HEK293 (cell line): ENCODE measurements at regions not wholly inside any gene's neighbourhood (a gene's known extent, or its start where the extent isn't known, plus 50 kb on each side); places are given as distances from the start of the nearest gene placed in this dataset.

Experiments used
- CTCF ChIA-PET: fragments of 350-600 bp; formaldehyde crosslinking; extraction: SDS; loops from one replicate; lab custom pipeline; 2021; ENCODE audit warnings: antibody characterized with exemption; lab: Yijun Ruan, JAX
- POLR2A ChIA-PET: fragments of 300-600 bp; formaldehyde crosslinking; extraction: SDS; loops from one replicate; lab custom pipeline; 2020; ENCODE audit warnings: antibody characterized with exemption, inconsistent platforms; lab: Yijun Ruan, JAX
- H3K27ac ChIP-seq: fragments of 200-500 bp; sonication (Bioruptor generic); 2 replicates; pipeline ENCODE4 v1.5.1; 2014; ENCODE audit warnings: low read depth, low read length, control low read depth, inconsistent platforms; ENCODE audit errors: extremely low read depth
- H3K36me3 ChIP-seq, 2 experiments: fragments of 200-500 bp in 1 of 2; sonication (Bioruptor generic) in 1 of 2; 1 replicate in 1 of 2; 2 replicates in 1 of 2; pipeline ENCODE4 v1.5.1; 2014 to 2017; ENCODE audit warnings: inconsistent platforms in 2 of 2, low read length in 2 of 2; ENCODE audit not compliant: control insufficient read depth in 2 of 2, insufficient read depth in 1 of 2
- H3K4me1 ChIP-seq: fragments of 200-500 bp; sonication (Bioruptor generic); 2 replicates; pipeline ENCODE4 v1.5.1; 2014; ENCODE audit warnings: mild to moderate bottlenecking, low read length, inconsistent platforms; ENCODE audit not compliant: control insufficient read depth, insufficient read depth
- H3K4me3 ChIP-seq: 2 replicates; pipeline ENCODE4 v1.5.1; 2011; ENCODE audit warnings: low read depth, mild to moderate bottlenecking, control low read depth, low read length, moderate library complexity
- H3K9me3 ChIP-seq: fragments of 200-500 bp; sonication (Bioruptor generic); 2 replicates; pipeline ENCODE4 v1.5.1; 2014; ENCODE audit warnings: low read depth, low read length, inconsistent platforms; ENCODE audit not compliant: control insufficient read depth, insufficient read depth
- BCL11A ChIP-seq: fragments of 450-650 bp; formaldehyde crosslinking; IDR thresholded peaks from 2 replicates; pipeline ENCODE4 v1.5.1; 2016; ENCODE audit warnings: low read depth, missing biosample characterization, missing genetic modification characterization
- OSR2 ChIP-seq: fragments of 450-650 bp; formaldehyde crosslinking; IDR thresholded peaks from 2 replicates; pipeline ENCODE4 v1.5.1; 2016; ENCODE audit warnings: missing biosample characterization, missing genetic modification characterization
- ZBTB21 ChIP-seq: fragments of 450-650 bp; formaldehyde crosslinking; IDR thresholded peaks from 2 replicates; pipeline ENCODE4 v1.5.1; 2017; ENCODE audit warnings: missing biosample characterization, missing genetic modification characterization
- ZBTB7A ChIP-seq: fragments of 450-650 bp; formaldehyde crosslinking; IDR thresholded peaks from 2 replicates; pipeline ENCODE4 v1.5.1; 2016; ENCODE audit warnings: low read depth, missing biosample characterization, missing genetic modification characterization
- ZFP37 ChIP-seq: fragments of 450-650 bp; formaldehyde crosslinking; IDR thresholded peaks from 2 replicates; pipeline ENCODE4 v1.5.1; 2016; ENCODE audit warnings: missing biosample characterization, missing genetic modification characterization
- ZIC2 ChIP-seq: fragments of 450-650 bp; formaldehyde crosslinking; IDR thresholded peaks from 2 replicates; pipeline ENCODE4 v1.5.1; 2016; ENCODE audit warnings: missing biosample characterization, missing genetic modification characterization
- ZNF132 ChIP-seq: fragments of 450-650 bp; formaldehyde crosslinking; IDR thresholded peaks from 2 replicates; pipeline ENCODE4 v1.5.1; 2017; ENCODE audit warnings: missing biosample characterization, missing genetic modification characterization, borderline replicate concordance
- ZNF155 ChIP-seq: fragments of 450-650 bp; formaldehyde crosslinking; IDR thresholded peaks from 2 replicates; pipeline ENCODE4 v1.5.1; 2016; ENCODE audit warnings: missing biosample characterization, missing genetic modification characterization
- ZNF16 ChIP-seq: fragments of 450-650 bp; formaldehyde crosslinking; IDR thresholded peaks from 2 replicates; pipeline ENCODE4 v1.5.1; 2016; ENCODE audit warnings: low read depth, missing biosample characterization, missing genetic modification characterization
- ZNF175 ChIP-seq: fragments of 450-650 bp; formaldehyde crosslinking; IDR thresholded peaks from 2 replicates; pipeline ENCODE4 v1.5.1; 2016; ENCODE audit warnings: missing biosample characterization, missing genetic modification characterization
- ZNF202 ChIP-seq: fragments of 450-650 bp; formaldehyde crosslinking; IDR thresholded peaks from 2 replicates; pipeline ENCODE4 v1.5.1; 2016; ENCODE audit warnings: missing biosample characterization, missing genetic modification characterization, borderline replicate concordance
- ZNF248 ChIP-seq: fragments of 450-650 bp; formaldehyde crosslinking; IDR thresholded peaks from 2 replicates; pipeline ENCODE4 v1.5.1; 2017; ENCODE audit warnings: missing biosample characterization, missing genetic modification characterization
- ZNF561 ChIP-seq: fragments of 450-650 bp; IDR thresholded peaks from 2 replicates; pipeline ENCODE4 v1.5.1; 2018; ENCODE audit warnings: missing biosample characterization, missing genetic modification characterization, borderline replicate concordance
- ZNF747 ChIP-seq: fragments of 450-650 bp; formaldehyde crosslinking; IDR thresholded peaks from 2 replicates; pipeline ENCODE4 v1.5.1; 2016; ENCODE audit warnings: missing biosample characterization, missing genetic modification characterization
- ZNF843 ChIP-seq: fragments of 450-650 bp; formaldehyde crosslinking; IDR thresholded peaks from 2 replicates; pipeline ENCODE4 v1.5.1; 2016; ENCODE audit warnings: missing biosample characterization, missing genetic modification characterization
- ZSCAN30 ChIP-seq: fragments of 450-650 bp; IDR thresholded peaks from 2 replicates; pipeline ENCODE4 v1.5.1; 2018; ENCODE audit warnings: missing biosample characterization, mild to moderate bottlenecking, missing genetic modification characterization, moderate library complexity
- TF ChIP-seq, protein P1 (sequence below): fragments of 450-650 bp; formaldehyde crosslinking; IDR thresholded peaks from 2 replicates; pipeline ENCODE4 v1.5.0; 2017; ENCODE audit warnings: missing biosample characterization, missing genetic modification characterization, borderline replicate concordance
- TF ChIP-seq, protein P2 (sequence below): fragments of 450-650 bp; formaldehyde crosslinking; IDR thresholded peaks from 2 replicates; pipeline ENCODE4 v1.5.1; 2017; ENCODE audit warnings: missing biosample characterization, missing genetic modification characterization
- TF ChIP-seq, protein P3 (sequence below): fragments of 450-650 bp; formaldehyde crosslinking; conservative IDR thresholded peaks from 2 replicates; pipeline ENCODE4 v1.5.1; 2016; ENCODE audit warnings: low read depth, missing biosample characterization, missing genetic modification characterization
- TF ChIP-seq, protein P4 (sequence below): fragments of 450-650 bp; formaldehyde crosslinking; conservative IDR thresholded peaks from 2 replicates; pipeline ENCODE4 v1.5.1; 2016; ENCODE audit warnings: low read depth, missing biosample characterization, missing genetic modification characterization

DNA sequence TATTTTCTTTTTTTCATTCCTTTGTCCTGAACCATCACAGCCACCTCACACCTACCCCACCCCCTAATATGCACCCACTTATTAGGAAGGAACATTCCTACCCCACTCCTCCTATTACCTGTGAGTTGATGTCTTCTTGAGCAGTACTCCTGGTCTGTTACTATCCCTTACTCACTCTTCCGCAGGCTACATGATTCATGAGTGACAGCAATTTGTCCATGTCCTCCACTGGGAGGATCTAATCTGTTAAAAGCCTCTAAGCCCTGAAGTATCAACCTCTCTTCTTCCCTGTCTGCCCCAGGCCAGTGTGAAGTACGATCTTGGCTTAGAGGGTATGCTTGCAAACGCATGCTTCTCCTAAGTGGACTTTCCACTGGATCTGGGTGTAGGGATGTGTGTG is 75.6 kb upstream of the RFX8 start (continued):
- TF ChIP-seq, protein P1, sequence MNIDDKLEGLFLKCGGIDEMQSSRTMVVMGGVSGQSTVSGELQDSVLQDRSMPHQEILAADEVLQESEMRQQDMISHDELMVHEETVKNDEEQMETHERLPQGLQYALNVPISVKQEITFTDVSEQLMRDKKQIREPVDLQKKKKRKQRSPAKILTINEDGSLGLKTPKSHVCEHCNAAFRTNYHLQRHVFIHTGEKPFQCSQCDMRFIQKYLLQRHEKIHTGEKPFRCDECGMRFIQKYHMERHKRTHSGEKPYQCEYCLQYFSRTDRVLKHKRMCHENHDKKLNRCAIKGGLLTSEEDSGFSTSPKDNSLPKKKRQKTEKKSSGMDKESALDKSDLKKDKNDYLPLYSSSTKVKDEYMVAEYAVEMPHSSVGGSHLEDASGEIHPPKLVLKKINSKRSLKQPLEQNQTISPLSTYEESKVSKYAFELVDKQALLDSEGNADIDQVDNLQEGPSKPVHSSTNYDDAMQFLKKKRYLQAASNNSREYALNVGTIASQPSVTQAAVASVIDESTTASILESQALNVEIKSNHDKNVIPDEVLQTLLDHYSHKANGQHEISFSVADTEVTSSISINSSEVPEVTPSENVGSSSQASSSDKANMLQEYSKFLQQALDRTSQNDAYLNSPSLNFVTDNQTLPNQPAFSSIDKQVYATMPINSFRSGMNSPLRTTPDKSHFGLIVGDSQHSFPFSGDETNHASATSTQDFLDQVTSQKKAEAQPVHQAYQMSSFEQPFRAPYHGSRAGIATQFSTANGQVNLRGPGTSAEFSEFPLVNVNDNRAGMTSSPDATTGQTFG = no peak
- no peak for TF ChIP-seq ZNF561 (tag by site-specific recombination)
- no peak for TF ChIP-seq ZNF202 (tag by site-specific recombination)
- TF ChIP-seq ZNF747 (tag by site-specific recombination) = no peak
- no peak for TF ChIP-seq ZNF843 (tag by site-specific recombination)
- TF ChIP-seq ZNF175 (tag by site-specific recombination) = no peak
- TF ChIP-seq ZNF248 = no peak
- no peak for TF ChIP-seq ZNF132 (tag by site-specific recombination)

DNA sequence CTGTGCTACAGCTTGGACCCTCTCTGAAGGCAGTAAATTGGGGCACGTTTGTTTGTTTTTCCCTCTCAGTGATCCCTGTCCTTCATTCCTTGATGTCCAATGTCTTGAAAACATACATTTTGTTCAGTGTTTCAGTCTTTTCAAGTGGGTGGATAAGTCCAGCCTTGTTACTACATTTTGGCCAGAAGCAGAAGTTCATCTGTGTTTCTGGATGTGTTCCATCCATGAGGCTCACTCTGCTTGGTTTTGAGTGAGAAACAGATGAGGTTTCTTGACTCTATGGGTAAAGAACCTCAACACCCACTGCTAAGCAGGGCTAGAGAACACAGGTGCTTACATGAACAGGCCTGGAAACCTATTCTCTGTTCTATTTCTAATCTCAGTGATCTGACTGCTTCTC is 74.5 kb upstream of the RFX8 start:
- Histone ChIP-seq H3K27ac (no peak overlapping the region), H3K4me3 (no peak overlapping the region), H3K4me1 (no peaks in the 10 kb centered on the region), H3K36me3 (no peaks in the 10 kb centered on the region), H3K9me3 (no peaks in the 10 kb centered on the region)
- ChIA-PET CTCF (no interaction called here), POLR2A (no interaction called here)
- TF ChIP-seq, protein P2, sequence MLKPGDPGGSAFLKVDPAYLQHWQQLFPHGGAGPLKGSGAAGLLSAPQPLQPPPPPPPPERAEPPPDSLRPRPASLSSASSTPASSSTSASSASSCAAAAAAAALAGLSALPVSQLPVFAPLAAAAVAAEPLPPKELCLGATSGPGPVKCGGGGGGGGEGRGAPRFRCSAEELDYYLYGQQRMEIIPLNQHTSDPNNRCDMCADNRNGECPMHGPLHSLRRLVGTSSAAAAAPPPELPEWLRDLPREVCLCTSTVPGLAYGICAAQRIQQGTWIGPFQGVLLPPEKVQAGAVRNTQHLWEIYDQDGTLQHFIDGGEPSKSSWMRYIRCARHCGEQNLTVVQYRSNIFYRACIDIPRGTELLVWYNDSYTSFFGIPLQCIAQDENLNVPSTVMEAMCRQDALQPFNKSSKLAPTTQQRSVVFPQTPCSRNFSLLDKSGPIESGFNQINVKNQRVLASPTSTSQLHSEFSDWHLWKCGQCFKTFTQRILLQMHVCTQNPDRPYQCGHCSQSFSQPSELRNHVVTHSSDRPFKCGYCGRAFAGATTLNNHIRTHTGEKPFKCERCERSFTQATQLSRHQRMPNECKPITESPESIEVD (tag by site-specific recombination) = no peak
- no peak for TF ChIP-seq ZIC2
- TF ChIP-seq, protein P3, sequence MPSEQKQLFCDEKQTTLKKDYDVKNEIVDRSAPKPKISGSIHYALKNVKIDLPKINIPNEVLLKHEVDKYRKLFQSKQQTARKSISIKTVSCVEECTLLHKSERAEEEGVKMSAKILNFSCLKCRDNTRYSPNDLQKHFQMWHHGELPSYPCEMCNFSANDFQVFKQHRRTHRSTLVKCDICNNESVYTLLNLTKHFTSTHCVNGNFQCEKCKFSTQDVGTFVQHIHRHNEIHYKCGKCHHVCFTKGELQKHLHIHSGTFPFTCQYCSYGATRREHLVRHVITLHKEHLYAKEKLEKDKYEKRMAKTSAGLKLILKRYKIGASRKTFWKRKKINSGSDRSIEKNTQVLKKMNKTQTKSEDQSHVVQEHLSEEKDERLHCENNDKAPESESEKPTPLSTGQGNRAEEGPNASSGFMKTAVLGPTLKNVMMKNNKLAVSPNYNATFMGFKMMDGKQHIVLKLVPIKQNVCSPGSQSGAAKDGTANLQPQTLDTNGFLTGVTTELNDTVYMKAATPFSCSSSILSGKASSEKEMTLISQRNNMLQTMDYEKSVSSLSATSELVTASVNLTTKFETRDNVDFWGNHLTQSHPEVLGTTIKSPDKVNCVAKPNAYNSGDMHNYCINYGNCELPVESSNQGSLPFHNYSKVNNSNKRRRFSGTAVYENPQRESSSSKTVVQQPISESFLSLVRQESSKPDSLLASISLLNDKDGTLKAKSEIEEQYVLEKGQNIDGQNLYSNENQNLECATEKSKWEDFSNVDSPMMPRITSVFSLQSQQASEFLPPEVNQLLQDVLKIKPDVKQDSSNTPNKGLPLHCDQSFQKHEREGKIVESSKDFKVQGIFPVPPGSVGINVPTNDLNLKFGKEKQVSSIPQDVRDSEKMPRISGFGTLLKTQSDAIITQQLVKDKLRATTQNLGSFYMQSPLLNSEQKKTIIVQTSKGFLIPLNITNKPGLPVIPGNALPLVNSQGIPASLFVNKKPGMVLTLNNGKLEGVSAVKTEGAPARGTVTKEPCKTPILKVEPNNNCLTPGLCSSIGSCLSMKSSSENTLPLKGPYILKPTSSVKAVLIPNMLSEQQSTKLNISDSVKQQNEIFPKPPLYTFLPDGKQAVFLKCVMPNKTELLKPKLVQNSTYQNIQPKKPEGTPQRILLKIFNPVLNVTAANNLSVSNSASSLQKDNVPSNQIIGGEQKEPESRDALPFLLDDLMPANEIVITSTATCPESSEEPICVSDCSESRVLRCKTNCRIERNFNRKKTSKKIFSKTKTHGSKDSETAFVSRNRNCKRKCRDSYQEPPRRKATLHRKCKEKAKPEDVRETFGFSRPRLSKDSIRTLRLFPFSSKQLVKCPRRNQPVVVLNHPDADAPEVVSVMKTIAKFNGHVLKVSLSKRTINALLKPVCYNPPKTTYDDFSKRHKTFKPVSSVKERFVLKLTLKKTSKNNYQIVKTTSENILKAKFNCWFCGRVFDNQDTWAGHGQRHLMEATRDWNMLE (tag by site-specific recombination) = no peak
- no peak for TF ChIP-seq ZNF155 (tag by site-specific recombination)
- TF ChIP-seq, all 188 proteins: peak for 0

DNA sequence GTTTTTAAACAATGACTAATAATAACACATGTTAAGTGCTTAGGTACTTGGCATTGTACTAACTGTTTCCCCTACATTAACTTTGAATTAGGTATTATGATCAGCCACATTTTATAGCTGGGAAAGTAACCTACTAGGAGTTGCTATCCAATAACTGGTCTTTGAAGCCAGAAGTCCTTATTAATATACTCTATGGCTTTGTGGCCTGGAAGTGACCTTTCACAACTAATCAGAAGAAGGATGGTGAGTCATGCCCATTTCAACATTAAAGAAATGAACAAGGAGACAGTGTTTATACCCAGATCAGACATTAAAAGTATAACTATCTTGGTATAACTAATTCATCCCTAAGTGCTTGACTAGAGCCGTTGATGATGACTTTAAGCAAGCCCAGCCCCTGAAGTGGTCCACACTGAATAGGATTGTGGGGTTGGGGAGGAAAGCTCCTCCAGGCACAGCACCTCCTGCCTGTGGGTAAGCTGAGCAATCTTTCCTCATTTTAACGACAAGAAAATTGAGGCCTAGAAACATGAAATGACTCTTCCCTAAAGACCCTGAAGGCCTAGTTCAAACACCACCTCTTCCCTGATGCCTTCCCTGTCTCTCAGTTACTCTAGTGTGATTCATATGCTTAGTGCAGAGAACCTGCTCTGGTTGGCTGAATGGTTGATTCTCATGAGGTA is 71.6 kb upstream of the RFX8 start:
- no peaks in the 10 kb centered on the region for H3K9me3 ChIP-seq
- H3K4me3 ChIP-seq = no peak overlapping the region
- H3K4me1 ChIP-seq = no peaks in the 10 kb centered on the region
- CTCF ChIA-PET = no interaction called here
- H3K27ac ChIP-seq = no peak overlapping the region
- POLR2A ChIA-PET = no interaction called here
- H3K36me3 ChIP-seq = no peaks in the 10 kb centered on the region
- TF ChIP-seq, protein P4, sequence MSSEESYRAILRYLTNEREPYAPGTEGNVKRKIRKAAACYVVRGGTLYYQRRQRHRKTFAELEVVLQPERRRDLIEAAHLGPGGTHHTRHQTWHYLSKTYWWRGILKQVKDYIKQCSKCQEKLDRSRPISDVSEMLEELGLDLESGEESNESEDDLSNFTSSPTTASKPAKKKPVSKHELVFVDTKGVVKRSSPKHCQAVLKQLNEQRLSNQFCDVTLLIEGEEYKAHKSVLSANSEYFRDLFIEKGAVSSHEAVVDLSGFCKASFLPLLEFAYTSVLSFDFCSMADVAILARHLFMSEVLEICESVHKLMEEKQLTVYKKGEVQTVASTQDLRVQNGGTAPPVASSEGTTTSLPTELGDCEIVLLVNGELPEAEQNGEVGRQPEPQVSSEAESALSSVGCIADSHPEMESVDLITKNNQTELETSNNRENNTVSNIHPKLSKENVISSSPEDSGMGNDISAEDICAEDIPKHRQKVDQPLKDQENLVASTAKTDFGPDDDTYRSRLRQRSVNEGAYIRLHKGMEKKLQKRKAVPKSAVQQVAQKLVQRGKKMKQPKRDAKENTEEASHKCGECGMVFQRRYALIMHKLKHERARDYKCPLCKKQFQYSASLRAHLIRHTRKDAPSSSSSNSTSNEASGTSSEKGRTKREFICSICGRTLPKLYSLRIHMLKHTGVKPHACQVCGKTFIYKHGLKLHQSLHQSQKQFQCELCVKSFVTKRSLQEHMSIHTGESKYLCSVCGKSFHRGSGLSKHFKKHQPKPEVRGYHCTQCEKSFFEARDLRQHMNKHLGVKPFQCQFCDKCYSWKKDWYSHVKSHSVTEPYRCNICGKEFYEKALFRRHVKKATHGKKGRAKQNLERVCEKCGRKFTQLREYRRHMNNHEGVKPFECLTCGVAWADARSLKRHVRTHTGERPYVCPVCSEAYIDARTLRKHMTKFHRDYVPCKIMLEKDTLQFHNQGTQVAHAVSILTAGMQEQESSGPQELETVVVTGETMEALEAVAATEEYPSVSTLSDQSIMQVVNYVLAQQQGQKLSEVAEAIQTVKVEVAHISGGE (tag by site-specific recombination) = no peak
- no peak for TF ChIP-seq ZSCAN30 (tag by site-specific recombination)
- no peak for TF ChIP-seq ZFP37 (tag by site-specific recombination)
- TF ChIP-seq OSR2 (tag by site-specific recombination) = no peak
- no peak for TF ChIP-seq ZBTB7A
- no peak for TF ChIP-seq BCL11A
- no peak for TF ChIP-seq ZBTB21 (tag by site-specific recombination)
- no peak for TF ChIP-seq ZNF16 (tag by site-specific recombination)
